Activated CD4-positive, alpha-beta T cell treated with anti-CD3 and anti-CD28 coated beads for 24 hours (primary cell): ENCODE measurements at regions not wholly inside any gene's neighbourhood (a gene's known extent, or its start where the extent isn't known, plus 50 kb on each side); places are given as distances from the start of the nearest gene placed in this dataset.

ENCODE experiments used
- DNase-seq, 2 donors: peaks; one replicate each; pipeline ENCODE4 v3.0.0-alpha.2; 2020; ENCODE audit warnings: low read depth in 2 of 2

GRCh38 chr15:26477044-26477443 lies 295.8 kb downstream of the GABRB3 start:
- no peak for DNase-seq

- DNase-seq, result no peak
These were observed 297.3 kb downstream of the GABRB3 start for GRCh38 chr15:26475554-26475953.

- no peak for DNase-seq
These were observed 300.2 kb downstream of the GABRB3 start for GRCh38 chr15:26472661-26473060.

GRCh38 chr15:26461847-26462608 lies 310.8 kb downstream of the GABRB3 start:
- DNase-seq, result no peak

GRCh38 chr15:26460165-26460564 lies 312.7 kb downstream of the GABRB3 start:
- DNase-seq, result no peak

- DNase-seq, result no peak
These were observed 317.0 kb downstream of the GABRB3 start for GRCh38 chr15:26455828-26456227.

GRCh38 chr15:26453914-26454313 lies 319.0 kb downstream of the GABRB3 start:
- DNase-seq, result no peak

- DNase-seq, result no peak
These were observed 320.9 kb downstream of the GABRB3 start for GRCh38 chr15:26451995-26452394.

- DNase-seq, result no peak
These were observed 323.6 kb downstream of the GABRB3 start for GRCh38 chr15:26449291-26449690.

GRCh38 chr15:26443321-26443720 lies 329.5 kb downstream of the GABRB3 start:
- no peak for DNase-seq

GRCh38 chr15:26442680-26443079 lies 330.2 kb downstream of the GABRB3 start:
- no peak for DNase-seq

GRCh38 chr15:26439681-26440080 lies 333.2 kb downstream of the GABRB3 start:
- DNase-seq, result no peak

GRCh38 chr15:26438718-26439117 lies 334.1 kb downstream of the GABRB3 start:
- DNase-seq, result no peak

- DNase-seq, result no peak
These were observed 334.6 kb downstream of the GABRB3 start for GRCh38 chr15:26438316-26438715.

GRCh38 chr15:26433818-26434217 lies 339.0 kb downstream of the GABRB3 start:
- no peak for DNase-seq

GRCh38 chr15:26433060-26433459 lies 339.8 kb downstream of the GABRB3 start:
- no peak for DNase-seq

- DNase-seq, result no peak
These were observed 351.8 kb downstream of the GABRB3 start for GRCh38 chr15:26421065-26421464.

- no peak for DNase-seq
These were observed 377.2 kb downstream of the GABRB3 start for GRCh38 chr15:26395624-26396023.

GRCh38 chr15:26394801-26395200 lies 378.1 kb downstream of the GABRB3 start:
- no peak for DNase-seq

- DNase-seq, result no peak
These were observed 379.9 kb downstream of the GABRB3 start for GRCh38 chr15:26392956-26393355.

GRCh38 chr15:26391567-26392194 lies 381.2 kb downstream of the GABRB3 start:
- DNase-seq, result no peak

- no peak for DNase-seq
These were observed 390.3 kb downstream of the GABRB3 start for GRCh38 chr15:26382444-26383072.

- no peak for DNase-seq
These were observed 394.6 kb downstream of the GABRB3 start for GRCh38 chr15:26378304-26378703.
